HepG2 (cell line): ENCODE measurements at regions not wholly inside any gene's neighbourhood (a gene's known extent, or its start where the extent isn't known, plus 50 kb on each side); places are given as distances from the start of the nearest gene placed in this dataset.

Experiments
- ATAC-seq: fragments of 200-7000 bp; cut with Tn5 transposase; 3 replicates; pipeline ENCODE4 v1.9.1; 2020; ENCODE audit warnings: mild to moderate bottlenecking, moderate library complexity
- BruUV-seq: library from RNA; stranded (reverse); fragments of 400-500 nt; replicated peaks from 2 replicates; lab custom pipeline; 2021; lab: Mats Ljungman, UMichigan
- CTCF ChIA-PET: fragments of 300-600 bp; formaldehyde crosslinking; extraction: SDS; loops from one replicate; lab custom pipeline; 2021; ENCODE audit warnings: low total read pairs, inconsistent platforms, low intra/inter-chr PET ratio; lab: Yijun Ruan, JAX
- POLR2A ChIA-PET: fragments of 350-600 bp; sonication (Branson Sonifier 250); formaldehyde crosslinking; loops from one replicate; lab custom pipeline; 2020; ENCODE audit warnings: antibody characterized with exemption, inconsistent platforms; lab: Yijun Ruan, JAX
- DNase-seq: peaks from one replicate; pipeline ENCODE4 v3.0.0-alpha.2; 2015; ENCODE audit warnings: low spot score
- FAIRE-seq: peaks from 3 replicates; lab custom pipeline; 2011; peaks lifted over from hg19 to GRCh38; lab: Jason Lieb, UNC
- H2AFZ ChIP-seq: one replicate; pipeline ENCODE4 v1.6.1; 2011; ENCODE audit warnings: low read length, inconsistent platforms
- H3K27ac ChIP-seq: fragments of 300-600 bp; 3 replicates; pipeline ENCODE4 v1.8.0; 2011; ENCODE audit warnings: mixed run types, mild to moderate bottlenecking, mixed read lengths, low read length, inconsistent platforms; ENCODE audit not compliant: insufficient read depth; ENCODE audit errors: extremely low read length
- H3K27me3 ChIP-seq, 2 experiments: fragments of 200-600 bp in 1 of 2; 2 replicates in 1 of 2; 3 replicates in 1 of 2; pipeline versions ENCODE4 v1.6.0 to v1.8.0; 2011; ENCODE audit warnings: low read length in 2 of 2, mild to moderate bottlenecking in 2 of 2, moderate library complexity in 2 of 2, inconsistent platforms in 1 of 2; ENCODE audit not compliant: insufficient read depth in 2 of 2, control insufficient read depth in 1 of 2
- H3K36me3 ChIP-seq, 2 experiments: fragments of 200-600 bp in 1 of 2; replicated peaks in 1 of 2; 2 replicates in 1 of 2; 3 replicates in 1 of 2; pipeline versions ENCODE4 v1.5.1 to v1.8.0; 2011; ENCODE audit warnings: low read length in 2 of 2, inconsistent platforms in 1 of 2; ENCODE audit not compliant: insufficient read depth in 2 of 2, control insufficient read depth in 1 of 2
- H3K4me1 ChIP-seq: 2 replicates; pipeline ENCODE4 v1.5.1; 2012; ENCODE audit warnings: low read length, inconsistent platforms; ENCODE audit not compliant: insufficient read depth
- H3K4me2 ChIP-seq: 2 replicates; pipeline ENCODE4 v1.6.0; 2011; ENCODE audit warnings: low read depth, low read length, inconsistent platforms
- H3K4me3 ChIP-seq, 3 experiments: fragments of 200-600 bp in 1 of 3; sonication (generic), shearing (Covaris generic) in 1 of 3; replicated peaks in 1 of 3; 2 replicates each; pipeline ENCODE4 v1.5.1; 2011 to 2016; ENCODE audit warnings: low read length in 3 of 3, inconsistent platforms in 2 of 3, low read depth in 2 of 3, mild to moderate bottlenecking in 2 of 3, control low read depth in 1 of 3, mixed read lengths in 1 of 3; ENCODE audit not compliant: insufficient read depth in 1 of 3
- H3K79me2 ChIP-seq: one replicate; pipeline ENCODE4 v1.6.1; 2011; ENCODE audit warnings: low read length, inconsistent platforms; ENCODE audit not compliant: insufficient read depth
- H3K9ac ChIP-seq: 2 replicates; pipeline ENCODE4 v1.6.0; 2011; ENCODE audit warnings: mild to moderate bottlenecking, low read depth, low read length, inconsistent platforms; ENCODE audit not compliant: insufficient read depth
- H3K9me3 ChIP-seq: 2 replicates; pipeline ENCODE4 v1.5.1; 2012; ENCODE audit warnings: mild to moderate bottlenecking, low read length
- H4K20me1 ChIP-seq: 2 replicates; pipeline ENCODE4 v1.6.0; 2011; ENCODE audit warnings: inconsistent platforms, mild to moderate bottlenecking, low read length, moderate library complexity; ENCODE audit not compliant: insufficient read depth
- DR1 ChIP-seq: sonication (generic); formaldehyde crosslinking; IDR thresholded peaks from 2 replicates; pipeline ENCODE4 v1.8.0; 2021; ENCODE audit warnings: mild to moderate bottlenecking, missing genetic modification reagents, inconsistent platforms
- FOXJ3 ChIP-seq: sonication (generic); formaldehyde crosslinking; IDR thresholded peaks from 2 replicates; pipeline ENCODE4 v1.4.0; 2020; ENCODE audit warnings: missing genetic modification reagents, mild to moderate bottlenecking, borderline replicate concordance
- KLF9 ChIP-seq: IDR thresholded peaks from 2 replicates; pipeline ENCODE4 v1.6.1; 2016; ENCODE audit warnings: low read depth
- MIER2 ChIP-seq: IDR thresholded peaks from 2 replicates; pipeline ENCODE4 v1.6.1; 2016; ENCODE audit warnings: missing biosample characterization, missing genetic modification reagents
- ONECUT2 ChIP-seq: sonication (generic); formaldehyde crosslinking; IDR thresholded peaks from 2 replicates; pipeline ENCODE4 v1.4.0; 2020; ENCODE audit warnings: missing genetic modification reagents
- RAD51 ChIP-seq: fragments of 450-650 bp; IDR thresholded peaks from 2 replicates; pipeline ENCODE4 v1.6.1; 2016; ENCODE audit warnings: borderline replicate concordance
- RORA ChIP-seq: sonication (generic); formaldehyde crosslinking; IDR thresholded peaks from 2 replicates; pipeline ENCODE4 v1.5.0; 2020; ENCODE audit warnings: mild to moderate bottlenecking, missing genetic modification reagents, moderate library complexity
- ZBTB7B ChIP-seq: sonication (generic); formaldehyde crosslinking; IDR thresholded peaks from 2 replicates; pipeline ENCODE4 v1.4.0; 2020; ENCODE audit warnings: missing genetic modification reagents
- ZBTB8A ChIP-seq: sonication (generic); formaldehyde crosslinking; IDR thresholded peaks from 2 replicates; pipeline ENCODE4 v1.4.0; 2020; ENCODE audit warnings: mild to moderate bottlenecking, low read depth, missing genetic modification reagents, borderline replicate concordance
- ZFP41 ChIP-seq: sonication (generic); formaldehyde crosslinking; IDR thresholded peaks from 2 replicates; pipeline ENCODE4 v1.4.0; 2020; ENCODE audit warnings: mild to moderate bottlenecking, missing genetic modification reagents, borderline replicate concordance
- ZNF3 ChIP-seq: IDR thresholded peaks from 2 replicates; pipeline ENCODE4 v1.7.0; 2017; ENCODE audit warnings: inconsistent platforms
- ZNF337 ChIP-seq: sonication (generic); formaldehyde crosslinking; IDR thresholded peaks from 2 replicates; pipeline ENCODE4 v1.5.1; 2020; ENCODE audit warnings: missing genetic modification reagents, low read depth, mild to moderate bottlenecking, borderline replicate concordance
- ZNF484 ChIP-seq: sonication (generic); formaldehyde crosslinking; IDR thresholded peaks from 2 replicates; pipeline ENCODE4 v1.5.1; 2020; ENCODE audit warnings: mild to moderate bottlenecking, low read depth, missing genetic modification reagents, borderline replicate concordance
- ZNF747 ChIP-seq: sonication (generic); formaldehyde crosslinking; IDR thresholded peaks from 2 replicates; pipeline ENCODE4 v1.8.1; 2023; ENCODE audit warnings: missing genetic modification reagents, mild to moderate bottlenecking, borderline replicate concordance
- ZNF83 ChIP-seq: sonication (generic); formaldehyde crosslinking; IDR thresholded peaks from 2 replicates; pipeline ENCODE4 v1.4.0; 2020; ENCODE audit warnings: missing genetic modification reagents, mild to moderate bottlenecking, borderline replicate concordance
- WGBS: methylation state at CpG from one replicate; pipeline ENCODE4 v1.1.6; 2017; ENCODE audit warnings: low lambda C conversion rate; 5-methylcytosine and 5-hydroxymethylcytosine counted together
- in situ Hi-C: cut with HindIII; loops from 2 replicates; pipeline ENCODE4 v1.10.0; 2017; ENCODE audit warnings: low pct_unique_long_range_greater_than_20kb; ENCODE audit not compliant: extremely low pct_ligation_motif_present
- intact Hi-C: fragments of 100-400 bp; cut with micrococcal nuclease; formaldehyde crosslinking; loops from one replicate; pipeline ENCODE4 v1.10.0; 2022; ENCODE audit not compliant: unreplicated experiment
- TF ChIP-seq, protein P1 (sequence below), 2 experiments: sonication (generic) in 1 of 2; formaldehyde crosslinking in 1 of 2; IDR thresholded peaks; 2 replicates each; pipeline versions ENCODE4 v1.4.0 to v1.6.1; 2016 to 2020; ENCODE audit warnings: borderline replicate concordance in 1 of 2, low read depth in 1 of 2, mild to moderate bottlenecking in 1 of 2, missing genetic modification reagents in 1 of 2
- TF ChIP-seq, protein P2 (sequence below): sonication (generic); formaldehyde crosslinking; IDR thresholded peaks from 2 replicates; pipeline ENCODE4 v1.9.0; 2021; ENCODE audit warnings: missing genetic modification reagents, borderline replicate concordance
- TF ChIP-seq, protein P3 (sequence below): IDR thresholded peaks from 2 replicates; pipeline ENCODE4 v1.6.1; 2016

DNA sequence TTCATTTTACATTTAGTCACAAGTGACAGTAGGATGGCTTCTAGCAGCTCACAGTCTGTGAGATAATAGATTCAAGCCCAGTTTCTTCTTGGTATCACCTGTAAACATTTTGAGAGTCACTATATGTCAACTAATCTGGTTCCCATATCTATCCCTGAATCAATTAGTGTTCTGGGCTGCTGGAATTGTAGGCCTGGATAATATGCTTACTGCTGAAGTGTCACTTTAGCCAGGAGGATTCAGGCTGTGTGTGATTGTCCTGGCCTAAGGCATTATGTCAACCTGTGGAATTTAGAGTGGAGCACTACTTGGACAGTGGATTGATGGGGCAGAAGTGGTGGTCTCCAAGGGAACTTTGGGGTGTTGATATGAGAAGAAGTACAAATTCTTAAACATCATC, 1071.8 kb upstream of the CITED2 start (continued):
- no peak for TF ChIP-seq ONECUT2 (CRISPR knock-in tag)
- TF ChIP-seq ZNF484 (CRISPR knock-in tag) = no peak
- no peak for TF ChIP-seq RORA (CRISPR knock-in tag)
- TF ChIP-seq ZFP41 (CRISPR knock-in tag) = no peak
- TF ChIP-seq, protein P1, sequence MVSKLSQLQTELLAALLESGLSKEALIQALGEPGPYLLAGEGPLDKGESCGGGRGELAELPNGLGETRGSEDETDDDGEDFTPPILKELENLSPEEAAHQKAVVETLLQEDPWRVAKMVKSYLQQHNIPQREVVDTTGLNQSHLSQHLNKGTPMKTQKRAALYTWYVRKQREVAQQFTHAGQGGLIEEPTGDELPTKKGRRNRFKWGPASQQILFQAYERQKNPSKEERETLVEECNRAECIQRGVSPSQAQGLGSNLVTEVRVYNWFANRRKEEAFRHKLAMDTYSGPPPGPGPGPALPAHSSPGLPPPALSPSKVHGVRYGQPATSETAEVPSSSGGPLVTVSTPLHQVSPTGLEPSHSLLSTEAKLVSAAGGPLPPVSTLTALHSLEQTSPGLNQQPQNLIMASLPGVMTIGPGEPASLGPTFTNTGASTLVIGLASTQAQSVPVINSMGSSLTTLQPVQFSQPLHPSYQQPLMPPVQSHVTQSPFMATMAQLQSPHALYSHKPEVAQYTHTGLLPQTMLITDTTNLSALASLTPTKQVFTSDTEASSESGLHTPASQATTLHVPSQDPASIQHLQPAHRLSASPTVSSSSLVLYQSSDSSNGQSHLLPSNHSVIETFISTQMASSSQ (IDR thresholded peaks at IDR 0.05; ENCODE audit: low read depth) = no peak
- TF ChIP-seq, protein P1 (CRISPR knock-in tag; IDR thresholded peaks at IDR 0.05; ENCODE audit: borderline replicate concordance) = no peak
- no peak for TF ChIP-seq FOXJ3 (CRISPR knock-in tag)

DNA sequence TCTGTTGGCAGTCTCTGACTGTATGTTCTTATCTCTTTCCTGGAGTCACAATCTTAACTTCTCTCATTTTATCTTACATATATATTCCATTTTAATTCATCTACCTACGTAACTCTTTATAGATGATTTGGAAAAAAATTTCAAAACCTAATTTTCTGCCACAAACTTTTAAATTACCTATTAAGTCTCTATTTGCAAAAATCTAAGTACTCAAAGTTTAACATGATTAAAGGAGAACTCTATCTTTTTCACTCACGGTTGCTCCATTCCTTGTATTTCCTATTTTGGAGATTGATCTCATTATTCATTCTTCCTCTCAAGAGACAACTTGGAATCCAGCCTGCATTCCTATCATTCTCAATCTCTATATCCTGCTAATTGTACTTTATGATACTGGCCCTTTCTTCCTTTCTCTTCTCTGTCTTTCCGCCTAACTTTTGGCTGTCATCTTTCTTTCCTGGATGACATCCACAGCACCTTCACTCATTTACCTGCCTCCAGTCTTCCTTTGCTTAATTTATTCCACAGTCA, 1071.1 kb upstream of the CITED2 start:
- no peak overlapping the region for H3K4me3 ChIP-seq
- H3K4me2 ChIP-seq = no peak overlapping the region
- H4K20me1 ChIP-seq = no peaks in the 10 kb centered on the region
- H3K9me3 ChIP-seq = no peaks in the 10 kb centered on the region
- H3K9ac ChIP-seq = no peak overlapping the region
- no peak overlapping the region for H2AFZ ChIP-seq
- in situ Hi-C loops = loop anchor here (10.0 to 25.0 kb wide), 2 partner anchors 561 to 1083 kb away; partner anchors contain the start of gene CITED2
- ChIA-PET POLR2A (no interaction called here), CTCF (no interaction called here)
- 32% methylated on average over 3 of the region's 3 CpGs for WGBS
- ATAC-seq (no peak), DNase-seq (no peak), FAIRE-seq (no peak)
- peaks cover 5% of the 10 kb centered on the region; the same call in 1 of the 2 replicates for H3K4me1 ChIP-seq
- H3K27me3 ChIP-seq = no peaks in the 10 kb centered on the region
- BruUV-seq = no TSS peak
- H3K79me2 ChIP-seq = no peaks in the 10 kb centered on the region
- no peak overlapping the region for H3K27ac ChIP-seq
- no peaks in the 10 kb centered on the region for H3K36me3 ChIP-seq
- intact Hi-C loops = no loop called here
- TF ChIP-seq, protein P2, sequence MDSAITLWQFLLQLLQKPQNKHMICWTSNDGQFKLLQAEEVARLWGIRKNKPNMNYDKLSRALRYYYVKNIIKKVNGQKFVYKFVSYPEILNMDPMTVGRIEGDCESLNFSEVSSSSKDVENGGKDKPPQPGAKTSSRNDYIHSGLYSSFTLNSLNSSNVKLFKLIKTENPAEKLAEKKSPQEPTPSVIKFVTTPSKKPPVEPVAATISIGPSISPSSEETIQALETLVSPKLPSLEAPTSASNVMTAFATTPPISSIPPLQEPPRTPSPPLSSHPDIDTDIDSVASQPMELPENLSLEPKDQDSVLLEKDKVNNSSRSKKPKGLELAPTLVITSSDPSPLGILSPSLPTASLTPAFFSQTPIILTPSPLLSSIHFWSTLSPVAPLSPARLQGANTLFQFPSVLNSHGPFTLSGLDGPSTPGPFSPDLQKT (CRISPR knock-in tag) = no peak
- TF ChIP-seq ZNF337 (CRISPR knock-in tag) (no peak), ZNF83 (CRISPR knock-in tag) (no peak), ZBTB7B (CRISPR knock-in tag) (no peak), ZBTB8A (CRISPR knock-in tag) (no peak), KLF9 (CRISPR knock-in tag) (no peak), ZNF747 (CRISPR knock-in tag) (no peak), ZNF3 (no peak), MIER2 (CRISPR knock-in tag) (no peak), DR1 (no peak), RAD51 (no peak)
- TF ChIP-seq, protein P3, sequence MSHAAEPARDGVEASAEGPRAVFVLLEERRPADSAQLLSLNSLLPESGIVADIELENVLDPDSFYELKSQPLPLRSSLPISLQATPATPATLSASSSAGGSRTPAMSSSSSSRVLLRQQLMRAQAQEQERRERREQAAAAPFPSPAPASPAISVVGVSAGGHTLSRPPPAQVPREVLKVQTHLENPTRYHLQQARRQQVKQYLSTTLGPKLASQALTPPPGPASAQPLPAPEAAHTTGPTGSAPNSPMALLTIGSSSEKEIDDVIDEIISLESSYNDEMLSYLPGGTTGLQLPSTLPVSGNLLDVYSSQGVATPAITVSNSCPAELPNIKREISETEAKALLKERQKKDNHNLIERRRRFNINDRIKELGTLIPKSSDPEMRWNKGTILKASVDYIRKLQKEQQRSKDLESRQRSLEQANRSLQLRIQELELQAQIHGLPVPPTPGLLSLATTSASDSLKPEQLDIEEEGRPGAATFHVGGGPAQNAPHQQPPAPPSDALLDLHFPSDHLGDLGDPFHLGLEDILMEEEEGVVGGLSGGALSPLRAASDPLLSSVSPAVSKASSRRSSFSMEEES = no peak
